ENCODE measurements at regions not wholly inside any gene's neighbourhood (a gene's known extent, or its start where the extent isn't known, plus 50 kb on each side); places are given as distances from the start of the nearest gene placed in this dataset.

DNA sequence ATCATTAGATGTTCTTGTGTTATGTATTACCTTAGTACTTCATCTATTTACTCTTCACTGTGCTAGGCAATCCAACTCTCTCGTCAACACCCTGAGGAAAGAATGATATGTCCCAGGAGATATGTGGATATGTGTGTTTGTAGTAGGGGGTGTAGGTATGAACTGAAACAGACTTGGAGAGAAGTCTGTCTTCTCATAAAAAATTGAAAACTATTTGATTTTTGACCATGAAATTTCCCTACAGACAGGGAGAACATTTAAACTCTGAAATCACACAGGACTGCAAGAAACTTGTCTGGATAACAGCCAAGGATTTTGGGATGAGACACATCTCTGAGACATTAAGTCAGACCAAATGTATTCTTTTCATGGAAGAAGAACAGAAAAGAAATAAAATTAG lies 967.0 kb upstream of the FAT3 start:
- TF ChIP-seq POLR2A (IDR thresholded peaks at IDR 0.05) (no peak), POLR2AphosphoS5 (IDR thresholded peaks at IDR 0.05) (no peak)
- TF ChIP-seq, protein P1, sequence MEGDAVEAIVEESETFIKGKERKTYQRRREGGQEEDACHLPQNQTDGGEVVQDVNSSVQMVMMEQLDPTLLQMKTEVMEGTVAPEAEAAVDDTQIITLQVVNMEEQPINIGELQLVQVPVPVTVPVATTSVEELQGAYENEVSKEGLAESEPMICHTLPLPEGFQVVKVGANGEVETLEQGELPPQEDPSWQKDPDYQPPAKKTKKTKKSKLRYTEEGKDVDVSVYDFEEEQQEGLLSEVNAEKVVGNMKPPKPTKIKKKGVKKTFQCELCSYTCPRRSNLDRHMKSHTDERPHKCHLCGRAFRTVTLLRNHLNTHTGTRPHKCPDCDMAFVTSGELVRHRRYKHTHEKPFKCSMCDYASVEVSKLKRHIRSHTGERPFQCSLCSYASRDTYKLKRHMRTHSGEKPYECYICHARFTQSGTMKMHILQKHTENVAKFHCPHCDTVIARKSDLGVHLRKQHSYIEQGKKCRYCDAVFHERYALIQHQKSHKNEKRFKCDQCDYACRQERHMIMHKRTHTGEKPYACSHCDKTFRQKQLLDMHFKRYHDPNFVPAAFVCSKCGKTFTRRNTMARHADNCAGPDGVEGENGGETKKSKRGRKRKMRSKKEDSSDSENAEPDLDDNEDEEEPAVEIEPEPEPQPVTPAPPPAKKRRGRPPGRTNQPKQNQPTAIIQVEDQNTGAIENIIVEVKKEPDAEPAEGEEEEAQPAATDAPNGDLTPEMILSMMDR (IDR thresholded peaks at IDR 0.05): no peak
